ENCODE measurements at regions not wholly inside any gene's neighbourhood (a gene's known extent, or its start where the extent isn't known, plus 50 kb on each side); places are given as distances from the start of the nearest gene placed in this dataset.

- WGBS: 55% methylated on average over 3 of the region's 3 CpGs
- no peak overlapping the region for H3K27ac ChIP-seq (ENCODE audit: low read length)
- no peaks in the 10 kb centered on the region for H3K4me1 ChIP-seq (ENCODE audit: control insufficient read depth, insufficient read depth, low read length)
- intact Hi-C loops (cut with DNase I): no loop called here
- ATAC-seq (no peak), DNase-seq (peak in 1 of 3 donors; percentile 24)
- no peak overlapping the region for H3K4me3 ChIP-seq (ENCODE audit: low read length)
- no peaks in the 10 kb centered on the region for H3K27me3 ChIP-seq (ENCODE audit: control insufficient read depth, insufficient read depth)
- H3K9me3 ChIP-seq (ENCODE audit: control insufficient read depth, low read length): no peaks in the 10 kb centered on the region
Observed at GRCh38 chr16:65510241-65510640, 388.4 kb upstream of the CDH11 start.

- DNase-seq (no peak), ATAC-seq (no peak)
- no peak overlapping the region for H3K4me3 ChIP-seq (ENCODE audit: low read length)
- intact Hi-C loops (cut with DNase I): no loop called here
- no peaks in the 10 kb centered on the region for H3K9me3 ChIP-seq (ENCODE audit: control insufficient read depth, low read length)
- 80% methylated on average over 4 of the region's 4 CpGs for WGBS
- no peaks in the 10 kb centered on the region for H3K27me3 ChIP-seq (ENCODE audit: control insufficient read depth, insufficient read depth)
- no peaks in the 10 kb centered on the region for H3K4me1 ChIP-seq (ENCODE audit: control insufficient read depth, insufficient read depth, low read length)
- no peak overlapping the region for H3K27ac ChIP-seq (ENCODE audit: low read length)
Observed at GRCh38 chr16:65509172-65509571, 387.3 kb upstream of the CDH11 start.

GRCh38 chr16:65500919-65501318 lies 379.1 kb upstream of the CDH11 start:
- no peaks in the 10 kb centered on the region for H3K4me1 ChIP-seq (ENCODE audit: control insufficient read depth, insufficient read depth, low read length)
- intact Hi-C loops (cut with DNase I): no loop called here
- ATAC-seq: peak in 1 of 2 donors; percentile 38
- WGBS: 83% methylated on average over 1 of the region's 1 CpG
- no peak overlapping the region for H3K4me3 ChIP-seq (ENCODE audit: low read length)
- DNase-seq: no peak
- no peaks in the 10 kb centered on the region for H3K9me3 ChIP-seq (ENCODE audit: control insufficient read depth, low read length)
- H3K27ac ChIP-seq (ENCODE audit: low read length): no peak overlapping the region
- H3K27me3 ChIP-seq (ENCODE audit: control insufficient read depth, insufficient read depth): no peaks in the 10 kb centered on the region

- DNase-seq (no peak), ATAC-seq (no peak)
- Histone ChIP-seq H3K4me3 (ENCODE audit: low read length) (no peak overlapping the region), H3K27ac (ENCODE audit: low read length) (no peak overlapping the region), H3K4me1 (ENCODE audit: control insufficient read depth, insufficient read depth, low read length) (no peaks in the 10 kb centered on the region), H3K27me3 (ENCODE audit: control insufficient read depth, insufficient read depth) (no peaks in the 10 kb centered on the region), H3K9me3 (ENCODE audit: control insufficient read depth, low read length) (no peaks in the 10 kb centered on the region)
- intact Hi-C loops (cut with DNase I): no loop called here
- 58% methylated on average over 2 of the region's 2 CpGs for WGBS
Observed at GRCh38 chr16:65500007-65500406, 378.1 kb upstream of the CDH11 start.

GRCh38 chr16:65499566-65499965 lies 377.7 kb upstream of the CDH11 start:
- DNase-seq (no peak), ATAC-seq (no peak)
- no peak overlapping the region for H3K4me3 ChIP-seq (ENCODE audit: low read length)
- H3K9me3 ChIP-seq (ENCODE audit: control insufficient read depth, low read length): no peaks in the 10 kb centered on the region
- WGBS: 75% methylated on average over 1 of the region's 1 CpG
- intact Hi-C loops (cut with DNase I): no loop called here
- H3K27ac ChIP-seq (ENCODE audit: low read length): no peak overlapping the region
- H3K4me1 ChIP-seq (ENCODE audit: control insufficient read depth, insufficient read depth, low read length): no peaks in the 10 kb centered on the region
- H3K27me3 ChIP-seq (ENCODE audit: control insufficient read depth, insufficient read depth): no peaks in the 10 kb centered on the region

- intact Hi-C loops (cut with DNase I): no loop called here
- 63% methylated on average over 6 of the region's 6 CpGs for WGBS
- no peaks in the 10 kb centered on the region for H3K9me3 ChIP-seq (ENCODE audit: control insufficient read depth, low read length)
- no peak overlapping the region for H3K27ac ChIP-seq (ENCODE audit: low read length)
- no peaks in the 10 kb centered on the region for H3K27me3 ChIP-seq (ENCODE audit: control insufficient read depth, insufficient read depth)
- no peaks in the 10 kb centered on the region for H3K4me1 ChIP-seq (ENCODE audit: control insufficient read depth, insufficient read depth, low read length)
- H3K4me3 ChIP-seq (ENCODE audit: low read length): no peak overlapping the region
- DNase-seq (no peak), ATAC-seq (no peak)
Observed at GRCh38 chr16:65497571-65497970, 375.7 kb upstream of the CDH11 start.

GRCh38 chr16:65495106-65495505 lies 373.2 kb upstream of the CDH11 start:
- no peak overlapping the region for H3K27ac ChIP-seq (ENCODE audit: low read length)
- no peaks in the 10 kb centered on the region for H3K27me3 ChIP-seq (ENCODE audit: control insufficient read depth, insufficient read depth)
- 67% methylated on average over 3 of the region's 3 CpGs for WGBS
- H3K4me3 ChIP-seq (ENCODE audit: low read length): no peak overlapping the region
- intact Hi-C loops (cut with DNase I): no loop called here
- no peaks in the 10 kb centered on the region for H3K9me3 ChIP-seq (ENCODE audit: control insufficient read depth, low read length)
- H3K4me1 ChIP-seq (ENCODE audit: control insufficient read depth, insufficient read depth, low read length): no peaks in the 10 kb centered on the region
- DNase-seq (no peak), ATAC-seq (no peak)

GRCh38 chr16:65494609-65495008 lies 372.7 kb upstream of the CDH11 start:
- 84% methylated on average over 1 of the region's 1 CpG for WGBS
- Histone ChIP-seq H3K4me3 (ENCODE audit: low read length) (no peak overlapping the region), H3K9me3 (ENCODE audit: control insufficient read depth, low read length) (no peaks in the 10 kb centered on the region), H3K27ac (ENCODE audit: low read length) (no peak overlapping the region), H3K27me3 (ENCODE audit: control insufficient read depth, insufficient read depth) (no peaks in the 10 kb centered on the region), H3K4me1 (ENCODE audit: control insufficient read depth, insufficient read depth, low read length) (no peaks in the 10 kb centered on the region)
- ATAC-seq: no peak
- DNase-seq: no peak
- intact Hi-C loops (cut with DNase I): no loop called here

GRCh38 chr16:65494080-65494479 lies 372.2 kb upstream of the CDH11 start:
- no peak for ATAC-seq

GRCh38 chr16:65490286-65490685 lies 368.4 kb upstream of the CDH11 start:
- Histone ChIP-seq H3K4me3 (ENCODE audit: low read length) (no peak overlapping the region), H3K4me1 (ENCODE audit: control insufficient read depth, insufficient read depth, low read length) (no peaks in the 10 kb centered on the region), H3K9me3 (ENCODE audit: control insufficient read depth, low read length) (no peaks in the 10 kb centered on the region), H3K27ac (ENCODE audit: low read length) (no peak overlapping the region), H3K27me3 (ENCODE audit: control insufficient read depth, insufficient read depth) (no peaks in the 10 kb centered on the region)
- 83% methylated on average over 4 of the region's 4 CpGs for WGBS
- intact Hi-C loops (cut with DNase I): no loop called here
- ATAC-seq: no peak
- DNase-seq: no peak

More at GRCh38 chr16:65494080-65494479, 372.2 kb upstream of the CDH11 start:
- H3K9me3 ChIP-seq (ENCODE audit: control insufficient read depth, low read length): no peaks in the 10 kb centered on the region
- WGBS: 93% methylated on average over 1 of the region's 1 CpG
- H3K27me3 ChIP-seq (ENCODE audit: control insufficient read depth, insufficient read depth): no peaks in the 10 kb centered on the region
- intact Hi-C loops (cut with DNase I): no loop called here
- no peaks in the 10 kb centered on the region for H3K4me1 ChIP-seq (ENCODE audit: control insufficient read depth, insufficient read depth, low read length)
- DNase-seq: no peak
- H3K27ac ChIP-seq (ENCODE audit: low read length): no peak overlapping the region
- no peak overlapping the region for H3K4me3 ChIP-seq (ENCODE audit: low read length)

- DNase-seq: no peak
- no peaks in the 10 kb centered on the region for H3K27me3 ChIP-seq (ENCODE audit: control insufficient read depth, insufficient read depth)
- intact Hi-C loops (cut with DNase I): no loop called here
Observed at GRCh38 chr16:65489531-65490023, 367.7 kb upstream of the CDH11 start.

GRCh38 chr16:65487231-65487630 lies 365.4 kb upstream of the CDH11 start:
- intact Hi-C loops (cut with DNase I): no loop called here
- no peaks in the 10 kb centered on the region for H3K27me3 ChIP-seq (ENCODE audit: control insufficient read depth, insufficient read depth)
- H3K27ac ChIP-seq (ENCODE audit: low read length): no peak overlapping the region
- DNase-seq (no peak), ATAC-seq (no peak)
- H3K4me1 ChIP-seq (ENCODE audit: control insufficient read depth, insufficient read depth, low read length): no peaks in the 10 kb centered on the region
- WGBS: 84% methylated on average over 5 of the region's 5 CpGs
- no peaks in the 10 kb centered on the region for H3K9me3 ChIP-seq (ENCODE audit: control insufficient read depth, low read length)
- H3K4me3 ChIP-seq (ENCODE audit: low read length): no peak overlapping the region

More at GRCh38 chr16:65489531-65490023, 367.7 kb upstream of the CDH11 start:
- 82% methylated on average over 4 of the region's 4 CpGs for WGBS
- Histone ChIP-seq H3K9me3 (ENCODE audit: control insufficient read depth, low read length) (no peaks in the 10 kb centered on the region), H3K4me3 (ENCODE audit: low read length) (no peak overlapping the region), H3K4me1 (ENCODE audit: control insufficient read depth, insufficient read depth, low read length) (no peaks in the 10 kb centered on the region), H3K27ac (ENCODE audit: low read length) (no peak overlapping the region)
- no peak for ATAC-seq
